Muscle layer of colon (tissue), 2 donors: ENCODE measurements at regions not wholly inside any gene's neighbourhood (a gene's known extent, or its start where the extent isn't known, plus 50 kb on each side); places are given as distances from the start of the nearest gene placed in this dataset.
"Not testable (repeated sequence)": the region's sequence is repeated elsewhere in the genome, so short reads cannot be mapped to it uniquely, and the experiment has no call there.

ENCODE experiments used
- H3K27ac ChIP-seq: one replicate; pipeline ENCODE4 v1.7.0; 2013; ENCODE audit warnings: low read depth, mild to moderate bottlenecking, low read length, moderate library complexity
- H3K27me3 ChIP-seq, 2 donors: one replicate each; pipeline ENCODE4 v1.7.0; 2013; ENCODE audit warnings: low read length in 2 of 2, mild to moderate bottlenecking in 2 of 2; ENCODE audit not compliant: insufficient read depth in 2 of 2, control insufficient read depth in 1 of 2
- H3K36me3 ChIP-seq: one replicate; pipeline ENCODE4 v1.7.0; 2013; ENCODE audit warnings: mild to moderate bottlenecking, low read length; ENCODE audit not compliant: insufficient read depth
- H3K4me1 ChIP-seq: one replicate; pipeline ENCODE4 v1.7.0; 2013; ENCODE audit warnings: mild to moderate bottlenecking, low read length; ENCODE audit not compliant: insufficient read depth
- H3K4me3 ChIP-seq, 2 donors: one replicate each; pipeline ENCODE4 v1.7.0; 2013; ENCODE audit warnings: low read length in 2 of 2, low read depth in 1 of 2, mild to moderate bottlenecking in 1 of 2, moderate library complexity in 1 of 2
- H3K9ac ChIP-seq: one replicate; pipeline ENCODE4 v1.7.0; 2013; ENCODE audit warnings: low read length
- H3K9me3 ChIP-seq: one replicate; pipeline ENCODE4 v1.7.0; 2013; ENCODE audit warnings: mild to moderate bottlenecking, low read length
- donor health status: abdominal sarcoma.
- donor health status: Adenocarcinoma of cecum.

DNA sequence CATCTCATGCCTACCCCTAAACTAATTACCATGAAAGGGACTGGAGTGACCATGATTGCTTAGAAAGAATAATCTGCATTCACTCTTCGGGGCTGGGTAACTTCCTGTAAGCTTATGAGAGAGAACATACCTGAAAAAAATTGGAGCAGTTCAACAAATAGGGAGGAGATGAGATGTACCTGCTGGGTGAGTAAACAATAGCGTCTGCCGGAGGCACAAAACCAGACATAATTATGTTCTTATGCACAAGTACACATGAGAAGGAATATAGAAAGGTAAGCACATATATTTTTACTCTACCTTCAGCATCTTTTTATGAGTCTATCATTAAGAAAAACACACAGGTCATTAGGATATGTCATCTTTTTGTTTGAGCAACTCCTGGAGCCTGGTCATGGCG lies 224.6 kb upstream of the FERD3L start:
- H3K27me3 ChIP-seq: no peaks in the 10 kb centered on the region
- no peak overlapping the region for H3K27ac ChIP-seq
- no peaks in the 10 kb centered on the region for H3K4me1 ChIP-seq
- H3K9ac ChIP-seq: no peak overlapping the region
- H3K36me3 ChIP-seq: no peaks in the 10 kb centered on the region
- no peak overlapping the region for H3K4me3 ChIP-seq
- no peaks in the 10 kb centered on the region for H3K9me3 ChIP-seq

GRCh38 chr7:19369182-19369581 lies 224.0 kb upstream of the FERD3L start:
- H3K4me1 ChIP-seq: no peaks in the 10 kb centered on the region
- no peaks in the 10 kb centered on the region for H3K27me3 ChIP-seq
- H3K9ac ChIP-seq: no peak overlapping the region
- no peak overlapping the region for H3K27ac ChIP-seq
- no peaks in the 10 kb centered on the region for H3K9me3 ChIP-seq
- no peaks in the 10 kb centered on the region for H3K36me3 ChIP-seq
- no peak overlapping the region for H3K4me3 ChIP-seq

DNA sequence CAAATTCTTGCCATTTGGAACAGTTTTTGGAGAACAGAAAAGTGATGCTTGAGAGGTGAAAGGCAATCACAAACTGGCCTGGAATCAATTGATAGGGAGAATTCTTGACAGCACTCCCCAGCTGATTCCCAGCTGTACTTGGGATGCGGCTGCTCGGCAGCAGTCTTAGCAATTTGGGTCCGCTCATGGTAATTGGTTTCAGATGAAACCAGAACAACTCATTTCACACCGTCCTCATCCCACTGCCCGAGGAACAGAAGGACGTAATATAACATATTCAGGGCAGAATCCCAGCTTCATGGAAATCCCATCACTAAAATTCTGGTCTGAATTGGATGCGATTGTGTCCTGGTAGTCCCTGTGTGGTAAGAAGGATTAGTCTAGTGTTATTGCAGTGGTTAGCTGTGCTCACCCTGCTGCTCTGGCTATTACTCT lies 223.3 kb upstream of the FERD3L start:
- Histone ChIP-seq H3K4me1 (no peaks in the 10 kb centered on the region), H3K36me3 (no peaks in the 10 kb centered on the region), H3K9ac (no peak overlapping the region), H3K4me3 (no peak overlapping the region), H3K27ac (no peak overlapping the region), H3K27me3 (no peaks in the 10 kb centered on the region), H3K9me3 (no peaks in the 10 kb centered on the region)

DNA sequence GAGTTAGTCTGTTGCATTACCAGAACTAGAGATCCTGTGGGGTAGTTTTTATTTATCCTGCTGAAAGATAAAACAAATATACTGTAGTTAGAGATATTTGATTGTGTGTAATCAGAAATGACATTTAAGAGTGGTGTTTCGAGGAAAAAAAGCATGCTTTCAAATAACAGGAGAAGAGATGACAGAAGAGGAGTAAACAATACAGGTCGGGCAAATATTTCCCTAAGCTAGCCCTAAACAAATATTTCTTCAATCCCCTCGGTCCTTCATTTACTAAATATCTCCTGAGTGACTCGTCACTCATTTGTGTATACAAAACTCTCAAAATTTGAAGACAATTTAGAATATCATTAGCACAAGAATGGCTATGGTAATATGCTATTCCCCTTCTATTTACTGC lies 219.7 kb upstream of the FERD3L start:
- Histone ChIP-seq H3K9me3 (no peaks in the 10 kb centered on the region), H3K4me3 (no peak overlapping the region), H3K36me3 (no peaks in the 10 kb centered on the region), H3K27me3 (no peaks in the 10 kb centered on the region), H3K27ac (no peak overlapping the region), H3K4me1 (no peaks in the 10 kb centered on the region), H3K9ac (no peak overlapping the region)

DNA sequence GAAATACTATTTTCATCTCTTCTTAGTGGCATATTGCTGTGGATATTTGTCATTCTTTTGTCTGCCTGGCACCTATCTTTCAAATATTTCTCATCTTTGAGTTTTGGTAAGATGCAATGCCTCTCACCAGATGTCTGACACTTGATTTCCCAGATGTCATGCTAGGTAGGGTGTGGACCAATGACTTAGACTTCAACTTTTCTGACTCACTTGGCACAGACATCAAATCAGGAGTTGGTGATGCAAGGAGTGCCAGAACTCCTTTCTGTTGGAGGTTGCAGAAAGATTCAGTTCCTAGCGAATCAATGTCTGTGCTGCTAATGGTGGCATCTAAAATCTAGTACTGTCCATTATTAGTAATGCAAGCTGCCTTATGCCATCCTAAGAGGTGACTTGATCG lies 216.9 kb upstream of the FERD3L start:
- Histone ChIP-seq H3K9me3 (no peaks in the 10 kb centered on the region), H3K9ac (no peak overlapping the region)

GRCh38 chr7:19353180-19353579 lies 208.0 kb upstream of the FERD3L start:
- no peak overlapping the region for H3K27ac ChIP-seq
- no peaks in the 10 kb centered on the region for H3K4me1 ChIP-seq
- H3K9me3 ChIP-seq: no peaks in the 10 kb centered on the region
- no peaks in the 10 kb centered on the region for H3K27me3 ChIP-seq
- no peak overlapping the region for H3K4me3 ChIP-seq
- H3K9ac ChIP-seq: no peak overlapping the region
- H3K36me3 ChIP-seq: no peaks in the 10 kb centered on the region

More for the DNA sequence above, 216.9 kb upstream of the FERD3L start:
- H3K4me1 ChIP-seq: no peaks in the 10 kb centered on the region
- no peaks in the 10 kb centered on the region for H3K36me3 ChIP-seq
- H3K27ac ChIP-seq: no peak overlapping the region
- no peak overlapping the region for H3K4me3 ChIP-seq
- no peaks in the 10 kb centered on the region for H3K27me3 ChIP-seq

- H3K27ac ChIP-seq: no peak overlapping the region
- no peak overlapping the region for H3K4me3 ChIP-seq
- no peaks in the 10 kb centered on the region for H3K27me3 ChIP-seq
- H3K9ac ChIP-seq: no peak overlapping the region
- no peaks in the 10 kb centered on the region for H3K9me3 ChIP-seq
- no peaks in the 10 kb centered on the region for H3K36me3 ChIP-seq
- no peaks in the 10 kb centered on the region for H3K4me1 ChIP-seq
Observed at GRCh38 chr7:19352305-19352695, 207.1 kb upstream of the FERD3L start.

DNA sequence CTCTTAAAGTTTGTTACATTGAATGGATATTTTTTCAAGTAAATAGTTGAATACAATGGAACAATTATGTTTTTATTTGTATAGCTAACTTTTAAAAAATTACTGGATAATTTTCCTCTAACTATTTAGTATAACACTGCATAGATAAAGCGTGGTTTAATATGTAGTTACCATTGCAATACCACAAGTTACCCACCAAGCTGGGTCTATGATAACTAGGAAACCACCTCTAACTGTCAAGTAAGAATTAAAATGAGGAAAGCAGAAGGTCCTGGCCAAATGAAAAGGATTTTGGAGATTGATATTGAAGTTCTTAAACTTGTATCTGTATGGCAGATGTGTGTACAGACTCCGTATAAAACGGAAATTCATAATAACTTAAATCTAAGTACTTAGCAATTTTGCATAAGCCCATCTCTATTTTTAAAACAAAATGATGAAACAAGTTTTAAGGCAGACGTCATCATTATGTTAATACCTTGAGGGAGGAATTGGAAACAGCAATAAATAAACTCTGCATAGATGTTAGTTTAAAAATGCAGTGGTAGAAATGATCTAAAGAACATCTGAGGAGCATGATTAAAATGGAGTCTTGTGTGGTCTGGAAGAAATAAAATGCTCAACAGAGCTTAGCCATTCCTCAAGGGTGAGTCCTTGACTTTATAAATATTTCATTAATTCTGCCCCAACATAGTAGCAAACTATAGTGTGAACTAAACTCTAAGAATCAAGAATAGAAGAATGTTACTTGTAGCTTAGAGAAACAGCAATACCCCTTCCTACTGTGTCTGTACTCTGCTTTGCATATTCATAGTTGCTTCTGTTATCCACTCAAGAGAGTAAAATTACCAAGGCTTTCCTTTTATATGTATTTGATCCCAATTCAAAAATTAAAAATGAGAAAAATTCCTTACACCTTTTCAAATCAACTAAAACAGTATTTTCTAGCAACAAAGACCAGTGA lies 206.4 kb upstream of the FERD3L start:
- Histone ChIP-seq H3K4me3 (no peak overlapping the region), H3K27me3 (no peaks in the 10 kb centered on the region), H3K36me3 (no peaks in the 10 kb centered on the region), H3K9ac (no peak overlapping the region), H3K4me1 (no peaks in the 10 kb centered on the region), H3K9me3 (no peaks in the 10 kb centered on the region), H3K27ac (no peak overlapping the region)

DNA sequence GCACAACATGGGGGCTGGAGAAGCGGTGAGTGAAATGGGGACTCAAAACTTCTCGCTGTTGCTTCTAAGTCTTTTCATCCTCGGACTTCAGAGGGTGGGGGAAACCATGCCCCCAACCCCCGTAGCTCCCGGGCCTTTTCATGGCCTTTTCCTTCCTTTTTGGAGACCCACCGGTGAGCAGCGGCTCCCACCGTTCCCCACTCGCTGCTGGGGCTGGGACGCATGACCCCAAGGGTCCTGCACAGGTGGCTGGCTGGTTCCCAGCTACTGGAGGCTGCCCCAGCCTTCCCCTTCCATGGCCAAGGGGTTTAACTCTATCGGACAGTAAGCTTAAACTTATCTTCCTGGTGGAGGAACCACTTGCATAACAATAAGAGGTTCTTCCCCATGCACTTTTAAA lies 194.3 kb upstream of the FERD3L start:
- H3K27ac ChIP-seq: no peak overlapping the region
- H3K9ac ChIP-seq: no peak overlapping the region
- H3K36me3 ChIP-seq: no peaks in the 10 kb centered on the region
- H3K4me3 ChIP-seq: no peak overlapping the region
- no peaks in the 10 kb centered on the region for H3K4me1 ChIP-seq
- no peaks in the 10 kb centered on the region for H3K27me3 ChIP-seq
- H3K9me3 ChIP-seq: no peaks in the 10 kb centered on the region

DNA sequence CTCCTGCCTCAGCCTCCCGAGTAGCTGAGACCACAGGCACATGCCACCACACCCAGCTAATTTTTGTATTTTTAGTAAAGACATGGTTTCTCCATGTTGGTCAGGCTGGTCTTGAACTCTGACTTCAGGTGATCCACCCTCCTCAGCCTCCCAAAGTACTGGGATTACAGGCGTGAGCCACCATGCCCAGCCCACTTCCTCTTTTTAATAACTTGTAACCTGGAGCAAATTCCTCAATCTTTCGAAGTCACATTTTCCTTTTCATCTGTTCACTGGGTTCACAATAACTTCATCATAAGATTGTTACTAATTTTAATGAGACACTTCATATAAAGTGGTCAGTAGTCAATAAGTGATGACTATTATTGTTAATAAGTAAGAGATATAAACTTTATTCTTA lies 193.3 kb upstream of the FERD3L start:
- H3K36me3 ChIP-seq, H3K27ac ChIP-seq, H3K4me1 ChIP-seq, H3K9ac ChIP-seq, H3K4me3 ChIP-seq, H3K27me3 ChIP-seq, H3K9me3 ChIP-seq: not testable (repeated sequence)

DNA sequence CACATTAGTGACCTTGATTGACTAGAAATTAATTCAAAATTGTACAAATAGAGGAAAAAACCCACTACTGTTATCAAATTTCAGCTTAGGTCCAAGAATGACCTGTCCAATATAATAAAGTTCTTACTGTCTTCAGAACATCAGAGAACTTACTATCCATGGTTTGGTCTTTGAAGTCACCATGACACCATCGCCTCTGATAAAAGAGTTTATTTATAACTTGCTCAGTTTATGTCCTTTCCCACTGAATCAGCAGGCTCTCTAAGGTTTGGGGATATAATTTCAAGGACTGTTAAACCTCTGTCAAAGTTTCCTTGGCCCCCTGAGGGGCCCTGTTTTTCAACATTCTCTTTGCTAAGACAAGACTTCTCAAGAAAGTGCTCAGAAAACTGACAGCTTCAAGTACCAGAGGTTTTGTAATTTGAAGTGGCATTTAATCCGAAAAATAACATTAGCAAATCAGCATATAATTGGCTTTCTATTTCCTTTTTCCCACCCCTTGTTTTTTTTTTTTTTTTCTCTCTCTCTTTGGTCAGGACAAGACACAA lies 191.7 kb upstream of the FERD3L start:
- no peaks in the 10 kb centered on the region for H3K4me1 ChIP-seq
- no peaks in the 10 kb centered on the region for H3K36me3 ChIP-seq
- H3K4me3 ChIP-seq: no peak overlapping the region
- H3K27ac ChIP-seq: no peak overlapping the region
- no peak overlapping the region for H3K9ac ChIP-seq
- no peaks in the 10 kb centered on the region for H3K27me3 ChIP-seq
- H3K9me3 ChIP-seq: no peaks in the 10 kb centered on the region

DNA sequence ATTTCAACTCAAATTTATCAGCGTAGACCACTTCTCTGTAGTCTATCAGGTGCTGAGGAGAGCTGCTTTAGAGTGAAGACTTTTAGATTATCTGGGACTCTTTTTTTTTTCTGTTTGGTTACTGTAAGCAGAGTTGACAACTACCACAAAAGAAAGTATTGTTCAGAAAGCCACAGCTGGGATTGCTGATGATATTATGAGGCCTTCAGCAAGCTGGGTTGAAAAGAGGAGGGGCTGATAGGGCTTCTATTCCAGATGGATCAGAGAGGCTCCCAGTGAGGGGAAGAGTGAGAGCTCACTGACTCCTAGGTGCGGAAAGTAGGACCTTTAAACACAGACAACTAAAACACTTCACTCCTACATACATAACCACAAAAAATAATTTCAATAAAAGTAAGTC lies 188.5 kb upstream of the FERD3L start:
- H3K27me3 ChIP-seq: no peaks in the 10 kb centered on the region
- H3K9me3 ChIP-seq: no peaks in the 10 kb centered on the region
- no peak overlapping the region for H3K27ac ChIP-seq
- H3K4me1 ChIP-seq: no peaks in the 10 kb centered on the region
- H3K9ac ChIP-seq: no peak overlapping the region
- H3K4me3 ChIP-seq: no peak overlapping the region
- H3K36me3 ChIP-seq: no peaks in the 10 kb centered on the region
